ENCODE measurements at regions not wholly inside any gene's neighbourhood (a gene's known extent, or its start where the extent isn't known, plus 50 kb on each side); places are given as distances from the start of the nearest gene placed in this dataset.
"Not testable (repeated sequence)": the region's sequence is repeated elsewhere in the genome, so short reads cannot be mapped to it uniquely, and the experiment has no call there.

GRCh38 chr4:7133818-7134650 is 58.3 kb upstream of the SORCS2 start:
- H3K36me3 ChIP-seq (ENCODE audit: insufficient read depth, low read length); H2AFZ ChIP-seq (ENCODE audit: low read length, unreplicated experiment); H3K4me3 ChIP-seq (ENCODE audit: low read depth, low read length); H3K27me3 ChIP-seq (ENCODE audit: insufficient read depth, low read length); H3K79me2 ChIP-seq (ENCODE audit: control insufficient read depth, insufficient read depth, low read length, unreplicated experiment): not testable (repeated sequence)
- H3K4me1 ChIP-seq (ENCODE audit: control insufficient read depth, insufficient read depth, low read length, unreplicated experiment): peaks cover 17% of the 10 kb centered on the region
- peak overlapping the region; percentile 15; the same call in 1 of the 2 replicates for H3K27ac ChIP-seq (ENCODE audit: low read depth, low read length)

GRCh38 chr4:7132730-7133582 is 59.4 kb upstream of the SORCS2 start:
- Histone ChIP-seq H3K79me2 (ENCODE audit: control insufficient read depth, insufficient read depth, low read length, unreplicated experiment) (no peaks in the 10 kb centered on the region), H3K4me3 (ENCODE audit: low read depth, low read length) (no peak overlapping the region), H2AFZ (ENCODE audit: low read length, unreplicated experiment) (no peak overlapping the region), H3K27me3 (ENCODE audit: insufficient read depth, low read length) (no peaks in the 10 kb centered on the region), H3K27ac (ENCODE audit: low read depth, low read length) (no peak overlapping the region), H3K4me1 (ENCODE audit: control insufficient read depth, insufficient read depth, low read length, unreplicated experiment) (peaks cover 17% of the 10 kb centered on the region), H3K36me3 (ENCODE audit: insufficient read depth, low read length) (no peaks in the 10 kb centered on the region)

- H3K79me2 ChIP-seq (ENCODE audit: control insufficient read depth, insufficient read depth, low read length, unreplicated experiment): no peaks in the 10 kb centered on the region
- no peak overlapping the region for H3K27ac ChIP-seq (ENCODE audit: low read depth, low read length)
- H3K4me1 ChIP-seq (ENCODE audit: control insufficient read depth, insufficient read depth, low read length, unreplicated experiment): peaks cover 17% of the 10 kb centered on the region
- H3K36me3 ChIP-seq (ENCODE audit: insufficient read depth, low read length): no peaks in the 10 kb centered on the region
- H2AFZ ChIP-seq (ENCODE audit: low read length, unreplicated experiment): no peak overlapping the region
- H3K4me3 ChIP-seq (ENCODE audit: low read depth, low read length): no peak overlapping the region
- H3K27me3 ChIP-seq (ENCODE audit: insufficient read depth, low read length): no peaks in the 10 kb centered on the region
These were observed 60.1 kb upstream of the SORCS2 start for GRCh38 chr4:7132249-7132648.

GRCh38 chr4:7131498-7132031 is 60.8 kb upstream of the SORCS2 start:
- no peaks in the 10 kb centered on the region for H3K36me3 ChIP-seq (ENCODE audit: insufficient read depth, low read length)
- H2AFZ ChIP-seq (ENCODE audit: low read length, unreplicated experiment): no peak overlapping the region
- H3K27ac ChIP-seq (ENCODE audit: low read depth, low read length): no peak overlapping the region
- H3K27me3 ChIP-seq (ENCODE audit: insufficient read depth, low read length): no peaks in the 10 kb centered on the region
- H3K4me3 ChIP-seq (ENCODE audit: low read depth, low read length): no peak overlapping the region
- H3K4me1 ChIP-seq (ENCODE audit: control insufficient read depth, insufficient read depth, low read length, unreplicated experiment): peaks cover 17% of the 10 kb centered on the region
- H3K79me2 ChIP-seq (ENCODE audit: control insufficient read depth, insufficient read depth, low read length, unreplicated experiment): no peaks in the 10 kb centered on the region

- no peak overlapping the region for H3K27ac ChIP-seq (ENCODE audit: low read depth, low read length)
- H3K27me3 ChIP-seq (ENCODE audit: insufficient read depth, low read length): no peaks in the 10 kb centered on the region
- H3K4me3 ChIP-seq (ENCODE audit: low read depth, low read length): no peak overlapping the region
- H2AFZ ChIP-seq (ENCODE audit: low read length, unreplicated experiment): no peak overlapping the region
- no peaks in the 10 kb centered on the region for H3K36me3 ChIP-seq (ENCODE audit: insufficient read depth, low read length)
- H3K79me2 ChIP-seq (ENCODE audit: control insufficient read depth, insufficient read depth, low read length, unreplicated experiment): no peaks in the 10 kb centered on the region
- H3K4me1 ChIP-seq (ENCODE audit: control insufficient read depth, insufficient read depth, low read length, unreplicated experiment): peaks cover 14% of the 10 kb centered on the region
These were observed 61.6 kb upstream of the SORCS2 start for GRCh38 chr4:7130621-7131211.

- Histone ChIP-seq H3K36me3 (ENCODE audit: insufficient read depth, low read length) (no peaks in the 10 kb centered on the region), H3K4me3 (ENCODE audit: low read depth, low read length) (no peak overlapping the region), H3K79me2 (ENCODE audit: control insufficient read depth, insufficient read depth, low read length, unreplicated experiment) (no peaks in the 10 kb centered on the region), H2AFZ (ENCODE audit: low read length, unreplicated experiment) (no peak overlapping the region), H3K27ac (ENCODE audit: low read depth, low read length) (no peak overlapping the region), H3K27me3 (ENCODE audit: insufficient read depth, low read length) (no peaks in the 10 kb centered on the region), H3K4me1 (ENCODE audit: control insufficient read depth, insufficient read depth, low read length, unreplicated experiment) (peaks cover 8% of the 10 kb centered on the region)
These were observed 62.2 kb upstream of the GRPEL1 start for GRCh38 chr4:7129871-7130620.

- H3K4me1 ChIP-seq (ENCODE audit: control insufficient read depth, insufficient read depth, low read length, unreplicated experiment): peaks cover 6% of the 10 kb centered on the region
- H3K27ac ChIP-seq (ENCODE audit: low read depth, low read length): no peak overlapping the region
- H3K4me3 ChIP-seq (ENCODE audit: low read depth, low read length): no peak overlapping the region
- no peaks in the 10 kb centered on the region for H3K79me2 ChIP-seq (ENCODE audit: control insufficient read depth, insufficient read depth, low read length, unreplicated experiment)
- no peaks in the 10 kb centered on the region for H3K27me3 ChIP-seq (ENCODE audit: insufficient read depth, low read length)
- no peaks in the 10 kb centered on the region for H3K36me3 ChIP-seq (ENCODE audit: insufficient read depth, low read length)
- no peak overlapping the region for H2AFZ ChIP-seq (ENCODE audit: low read length, unreplicated experiment)
These were observed 60.8 kb upstream of the GRPEL1 start for GRCh38 chr4:7128644-7129043.

GRCh38 chr4:7128234-7128633 is 60.4 kb upstream of the GRPEL1 start:
- H3K4me3 ChIP-seq (ENCODE audit: low read depth, low read length): no peak overlapping the region
- no peaks in the 10 kb centered on the region for H3K27me3 ChIP-seq (ENCODE audit: insufficient read depth, low read length)
- no peak overlapping the region for H3K27ac ChIP-seq (ENCODE audit: low read depth, low read length)
- H2AFZ ChIP-seq (ENCODE audit: low read length, unreplicated experiment): no peak overlapping the region
- no peaks in the 10 kb centered on the region for H3K36me3 ChIP-seq (ENCODE audit: insufficient read depth, low read length)
- no peaks in the 10 kb centered on the region for H3K79me2 ChIP-seq (ENCODE audit: control insufficient read depth, insufficient read depth, low read length, unreplicated experiment)
- H3K4me1 ChIP-seq (ENCODE audit: control insufficient read depth, insufficient read depth, low read length, unreplicated experiment): peaks cover 6% of the 10 kb centered on the region

GRCh38 chr4:7127576-7127975 is 59.7 kb upstream of the GRPEL1 start:
- Histone ChIP-seq H3K27me3 (ENCODE audit: insufficient read depth, low read length) (no peaks in the 10 kb centered on the region), H3K4me1 (ENCODE audit: control insufficient read depth, insufficient read depth, low read length, unreplicated experiment) (peaks cover 6% of the 10 kb centered on the region), H3K4me3 (ENCODE audit: low read depth, low read length) (no peak overlapping the region), H3K36me3 (ENCODE audit: insufficient read depth, low read length) (no peaks in the 10 kb centered on the region), H3K79me2 (ENCODE audit: control insufficient read depth, insufficient read depth, low read length, unreplicated experiment) (no peaks in the 10 kb centered on the region), H2AFZ (ENCODE audit: low read length, unreplicated experiment) (no peak overlapping the region), H3K27ac (ENCODE audit: low read depth, low read length) (no peak overlapping the region)

GRCh38 chr4:7126981-7127380 is 59.1 kb upstream of the GRPEL1 start:
- Histone ChIP-seq H2AFZ (ENCODE audit: low read length, unreplicated experiment) (no peak overlapping the region), H3K36me3 (ENCODE audit: insufficient read depth, low read length) (no peaks in the 10 kb centered on the region), H3K27me3 (ENCODE audit: insufficient read depth, low read length) (no peaks in the 10 kb centered on the region), H3K27ac (ENCODE audit: low read depth, low read length) (no peak overlapping the region), H3K79me2 (ENCODE audit: control insufficient read depth, insufficient read depth, low read length, unreplicated experiment) (no peaks in the 10 kb centered on the region), H3K4me1 (ENCODE audit: control insufficient read depth, insufficient read depth, low read length, unreplicated experiment) (peaks cover 6% of the 10 kb centered on the region), H3K4me3 (ENCODE audit: low read depth, low read length) (no peak overlapping the region)

Measured in ACC112 (cell line).